B cell (primary cell): ENCODE measurements at regions not wholly inside any gene's neighbourhood (a gene's known extent, or its start where the extent isn't known, plus 50 kb on each side); places are given as distances from the start of the nearest gene placed in this dataset.
A peak's percentile ranks its signal among the peaks of the same experiment; 100 is the strongest.

ENCODE experiments used
- ATAC-seq: fragments of 200-7000 bp; cut with Tn5 transposase; one replicate; pipeline ENCODE4 v1.10.0; 2021; ENCODE audit warnings: low read depth, mild to moderate bottlenecking, moderate number of reproducible peaks, moderate library complexity
- CTCF ChIA-PET: fragments of 350-600 bp; sonication (Branson Sonifier 250); formaldehyde crosslinking; loops from one replicate; lab custom pipeline; 2021; ENCODE audit warnings: antibody characterized with exemption, inconsistent platforms; lab: Charles Lee
- POLR2A ChIA-PET: fragments of 350-600 bp; sonication (Branson Sonifier 250); formaldehyde crosslinking; loops from one replicate; lab custom pipeline; 2021; ENCODE audit warnings: antibody characterized with exemption; lab: Charles Lee
- DNase-seq: peaks from one replicate; pipeline ENCODE4 v3.0.0; 2013
- H2AFZ ChIP-seq: 2 replicates; pipeline ENCODE4 v1.6.1; 2012; ENCODE audit warnings: mild to moderate bottlenecking, low read depth, low read length; ENCODE audit not compliant: insufficient read depth, poor library complexity, severe bottlenecking
- H3K27ac ChIP-seq, 2 donors: 1 replicate in 1 of 2; 2 replicates in 1 of 2; pipeline ENCODE4 v1.5.1; 2012 to 2013; ENCODE audit warnings: low read length in 2 of 2, mild to moderate bottlenecking in 2 of 2, moderate library complexity in 1 of 2
- H3K27me3 ChIP-seq, 4 experiments: fragments of 200-600 bp in 1 of 4; sonication (generic) in 1 of 4; replicated peaks in 1 of 4; 1 replicate in 2 of 4; 2 replicates in 2 of 4; pipeline versions ENCODE4 v1.6.1 to v1.7.0; 2013 to 2016; ENCODE audit warnings: low read length in 3 of 4, mild to moderate bottlenecking in 2 of 4, mixed read lengths in 1 of 4, moderate library complexity in 1 of 4; ENCODE audit not compliant: insufficient read depth in 4 of 4, control insufficient read depth in 3 of 4; ENCODE audit errors: control extremely low read depth in 1 of 4
- H3K36me3 ChIP-seq, 2 experiments: replicated peaks in 1 of 2; 1 replicate in 1 of 2; 2 replicates in 1 of 2; pipeline versions ENCODE4 v1.6.1 to v1.7.1; 2013; ENCODE audit warnings: low read length in 1 of 2; ENCODE audit not compliant: insufficient read depth in 2 of 2, control insufficient read depth in 1 of 2; ENCODE audit errors: control extremely low read depth in 1 of 2, extremely low read depth in 1 of 2
- H3K4me1 ChIP-seq, 2 donors: fragments of 200-600 bp in 1 of 2; sonication (generic) in 1 of 2; 1 replicate in 1 of 2; 2 replicates in 1 of 2; pipeline versions ENCODE4 v1.5.1 to v1.6.1; 2013 to 2017; ENCODE audit warnings: low read length in 2 of 2; ENCODE audit not compliant: control insufficient read depth in 2 of 2, insufficient read depth in 2 of 2
- H3K4me2 ChIP-seq: replicated peaks from 2 replicates; pipeline ENCODE3; 2012; ENCODE audit warnings: mild to moderate bottlenecking, low read depth, low read length; ENCODE audit not compliant: poor library complexity, severe bottlenecking
- H3K4me3 ChIP-seq, 5 experiments: fragments of 200-600 bp in 1 of 5; sonication (generic) in 1 of 5; 1 replicate in 3 of 5; 2 replicates in 2 of 5; pipeline versions ENCODE4 v1.5.1 to v1.7.0; 2011 to 2016; ENCODE audit warnings: low read length in 4 of 5, mild to moderate bottlenecking in 4 of 5, low read depth in 2 of 5, control low read depth in 1 of 5, moderate library complexity in 1 of 5; ENCODE audit not compliant: insufficient read depth in 1 of 5; ENCODE audit errors: control extremely low read depth in 1 of 5, extremely low read depth in 1 of 5
- H3K79me2 ChIP-seq: fragments of 200-600 bp; sonication (generic); one replicate; pipeline ENCODE4 v1.6.0; 2016; ENCODE audit warnings: low read length; ENCODE audit not compliant: control insufficient read depth, insufficient read depth
- H3K9ac ChIP-seq: fragments of 200-600 bp; sonication (generic); 2 replicates; pipeline ENCODE4 v1.6.1; 2017; ENCODE audit warnings: mild to moderate bottlenecking, low read length, moderate library complexity
- H3K9me3 ChIP-seq, 3 donors: one replicate each; pipeline versions ENCODE4 v1.6.1 to v1.7.1; 2013; ENCODE audit warnings: low read length in 2 of 3; ENCODE audit not compliant: control insufficient read depth in 2 of 3, insufficient read depth in 1 of 3; ENCODE audit errors: control extremely low read depth in 1 of 3
- H4K20me1 ChIP-seq: 2 replicates; pipeline ENCODE4 v1.6.0; 2012; ENCODE audit warnings: mild to moderate bottlenecking, low read length; ENCODE audit not compliant: insufficient read depth, control insufficient read depth, poor library complexity, severe bottlenecking
- H3K27ac Mint-ChIP-seq: one replicate; pipeline ENCODE4 v1.8.0; 2021; ENCODE audit warnings: mixed read lengths
- H3K27me3 Mint-ChIP-seq: one replicate; pipeline ENCODE4 v1.8.0; 2021; ENCODE audit warnings: mixed read lengths
- H3K4me1 Mint-ChIP-seq: one replicate; pipeline ENCODE4 v1.8.0; 2021; ENCODE audit warnings: mixed read lengths
- H3K4me3 Mint-ChIP-seq: one replicate; pipeline ENCODE4 v1.8.0; 2021; ENCODE audit warnings: mixed read lengths
- H3K9me3 Mint-ChIP-seq: one replicate; pipeline ENCODE4 v1.8.0; 2022; ENCODE audit warnings: mixed read lengths; ENCODE audit not compliant: insufficient read depth
- CTCF ChIP-seq: fragments of 200-600 bp; IDR thresholded peaks from one replicate; pipeline ENCODE4 v1.8.0; 2022; ENCODE audit warnings: antibody characterized with exemption, mild to moderate bottlenecking
- EZH2 ChIP-seq: IDR thresholded peaks from 2 replicates; pipeline ENCODE4 v1.6.1; 2012; ENCODE audit warnings: borderline replicate concordance, low read depth, mild to moderate bottlenecking, moderate library complexity, low read length; ENCODE audit not compliant: insufficient read depth, poor library complexity, severe bottlenecking
- WGBS: methylation state at CpG from one replicate; pipeline ENCODE4 v1.1.5; 2013; ENCODE audit warnings: missing lambda C conversion rate; ENCODE audit not compliant: insufficient coverage; 5-methylcytosine and 5-hydroxymethylcytosine counted together
- intact Hi-C: fragments of 100-400 bp; cut with micrococcal nuclease; formaldehyde crosslinking; loops from one replicate; pipeline ENCODE4 v1.10.0; 2022

DNA sequence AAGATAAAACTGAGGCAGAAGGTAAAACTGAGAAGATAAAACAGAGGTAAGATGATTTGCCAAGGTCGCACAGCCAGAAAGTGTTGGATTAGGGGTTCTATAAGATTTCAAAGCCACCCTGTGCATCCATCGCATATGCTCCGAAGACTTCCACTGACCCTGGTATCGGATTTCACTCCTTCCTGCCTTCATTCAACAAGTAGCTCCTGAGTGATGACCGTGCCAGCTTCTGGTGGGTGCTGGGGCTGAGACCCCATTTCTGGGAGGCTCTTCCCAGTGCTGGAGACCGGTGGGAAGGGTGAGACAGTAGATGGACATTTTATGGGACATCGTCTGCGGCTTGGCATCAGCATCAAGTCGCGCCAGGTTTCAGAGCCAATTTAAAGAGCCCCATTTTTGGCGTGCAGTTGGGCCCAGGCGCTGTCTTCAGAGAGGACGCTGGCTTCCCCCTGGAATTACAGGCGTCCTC, 53.7 kb upstream of the DAB2IP start:
- H3K27ac ChIP-seq = no peak overlapping the region
- ChIA-PET POLR2A (no interaction called here), CTCF (no interaction called here)
- DNase-seq (no peak), ATAC-seq (no peak)
- Mint-ChIP-seq H3K4me1 (peaks cover 4% of the 10 kb centered on the region), H3K9me3 (peaks cover 5% of the 10 kb centered on the region), H3K27me3 (peaks cover 51% of the 10 kb centered on the region), H3K4me3 (no peak overlapping the region), H3K27ac (no peak overlapping the region)
- no peak overlapping the region for H2AFZ ChIP-seq
- H3K4me1 ChIP-seq = peaks cover 8 to 14% of the 10 kb centered on the region in 2 donors
- WGBS = 83% methylated on average over 11 of the region's 14 CpGs
- peaks cover 0 to 50% (median 23%) of the 10 kb centered on the region in 4 experiments for H3K27me3 ChIP-seq
- no peak overlapping the region for H3K9ac ChIP-seq
- TF ChIP-seq CTCF (no peak), EZH2 (no peak)
- intact Hi-C loops = no loop called here
- no peaks in the 10 kb centered on the region for H3K79me2 ChIP-seq
- H3K4me2 ChIP-seq = no peak overlapping the region
- H3K9me3 ChIP-seq = peaks cover 2 to 18% (median 6%) of the 10 kb centered on the region in 3 donors
- no peaks in the 10 kb centered on the region for H4K20me1 ChIP-seq
- H3K36me3 ChIP-seq = no peaks in the 10 kb centered on the region
- no peak overlapping the region for H3K4me3 ChIP-seq

- peak overlapping the region; percentile 7 for H3K4me3 Mint-ChIP-seq
- intact Hi-C loops = no loop called here
- H3K4me2 ChIP-seq = no peak overlapping the region
- peaks cover 5% of the 10 kb centered on the region for H3K9me3 Mint-ChIP-seq
- no peaks in the 10 kb centered on the region for H4K20me1 ChIP-seq
- CTCF ChIA-PET = no interaction called here
- no peak overlapping the region for H3K4me3 ChIP-seq
- H3K4me1 ChIP-seq = peaks cover 8 to 14% of the 10 kb centered on the region in 2 donors
- DNase-seq = no peak
- peaks cover 2 to 18% (median 6%) of the 10 kb centered on the region in 3 donors for H3K9me3 ChIP-seq
- POLR2A ChIA-PET = no interaction called here
- no peak overlapping the region for H3K27ac ChIP-seq
- H3K79me2 ChIP-seq = no peaks in the 10 kb centered on the region
- peaks cover 57% of the 10 kb centered on the region for H3K27me3 Mint-ChIP-seq
- peaks cover 4% of the 10 kb centered on the region for H3K4me1 Mint-ChIP-seq
- H3K27ac Mint-ChIP-seq = no peak overlapping the region
- TF ChIP-seq CTCF (no peak), EZH2 (peak; percentile 52)
- H3K36me3 ChIP-seq = no peaks in the 10 kb centered on the region
- H3K27me3 ChIP-seq = peaks cover 0 to 53% (median 23%) of the 10 kb centered on the region in 4 experiments
- no peak overlapping the region for H2AFZ ChIP-seq
- ATAC-seq = no peak
- H3K9ac ChIP-seq = no peak overlapping the region
- 31% methylated on average over 70 of the region's 76 CpGs for WGBS
Measured at GRCh38 chr9:121598167-121598964, 53.1 kb upstream of the DAB2IP start.
